GM23338 (cell line): ENCODE measurements at regions not wholly inside any gene's neighbourhood (a gene's known extent, or its start where the extent isn't known, plus 50 kb on each side); places are given as distances from the start of the nearest gene placed in this dataset.

ENCODE experiments used
- CTCF ChIP-seq, 2 experiments: fragments of 200-600 bp in 1 of 2; sonication (generic) in 1 of 2; conservative IDR thresholded peaks; 2 replicates each; pipeline versions ENCODE4 v1.5.1 to v1.6.1; 2016 to 2017; ENCODE audit warnings: antibody characterized with exemption in 2 of 2, low read depth in 2 of 2, mild to moderate bottlenecking in 2 of 2, moderate library complexity in 1 of 2
- ETS1 ChIP-seq: IDR thresholded peaks from 2 replicates; pipeline ENCODE4 v1.6.1; 2016; ENCODE audit warnings: antibody characterized with exemption
- EZH2 ChIP-seq: fragments of 200-600 bp; sonication (generic); IDR thresholded peaks from one replicate; pipeline ENCODE4 v1.8.0; 2017; ENCODE audit warnings: antibody characterized with exemption, mild to moderate bottlenecking, low read depth; ENCODE audit not compliant: unreplicated experiment
- EZH2phosphoT487 ChIP-seq: fragments of 200-600 bp; sonication (generic); IDR thresholded peaks from one replicate; pipeline ENCODE4 v1.8.1; 2018; ENCODE audit warnings: antibody characterized with exemption; ENCODE audit not compliant: unreplicated experiment
- JUNB ChIP-seq: IDR thresholded peaks from one replicate; pipeline ENCODE4 v1.6.1; 2016; ENCODE audit warnings: antibody characterized with exemption; ENCODE audit not compliant: unreplicated experiment
- POLR2AphosphoS5 ChIP-seq: IDR thresholded peaks from 2 replicates; pipeline ENCODE4 v1.6.1; 2016; ENCODE audit warnings: antibody characterized with exemption, low read depth

- TF ChIP-seq CTCF (conservative IDR thresholded peaks at IDR 0.05; ENCODE audit: low read depth in 2 of 2) (no peak), EZH2 (no peak), ETS1 (no peak), POLR2AphosphoS5 (no peak), EZH2phosphoT487 (no peak), JUNB (no peak)
These were observed 705.5 kb downstream of the POM121L12 start for GRCh38 chr7:53740971-53741370.
